Kasumi-1 (cell line): ENCODE measurements at regions not wholly inside any gene's neighbourhood (a gene's known extent, or its start where the extent isn't known, plus 50 kb on each side); places are given as distances from the start of the nearest gene placed in this dataset.
"Not testable (repeated sequence)": the region's sequence is repeated elsewhere in the genome, so short reads cannot be mapped to it uniquely, and the experiment has no call there.

ENCODE experiments used
- DNase-seq, 2 experiments: peaks; one replicate each; lab custom pipeline; 2025; lab: John Stamatoyannopoulos, UW

DNA sequence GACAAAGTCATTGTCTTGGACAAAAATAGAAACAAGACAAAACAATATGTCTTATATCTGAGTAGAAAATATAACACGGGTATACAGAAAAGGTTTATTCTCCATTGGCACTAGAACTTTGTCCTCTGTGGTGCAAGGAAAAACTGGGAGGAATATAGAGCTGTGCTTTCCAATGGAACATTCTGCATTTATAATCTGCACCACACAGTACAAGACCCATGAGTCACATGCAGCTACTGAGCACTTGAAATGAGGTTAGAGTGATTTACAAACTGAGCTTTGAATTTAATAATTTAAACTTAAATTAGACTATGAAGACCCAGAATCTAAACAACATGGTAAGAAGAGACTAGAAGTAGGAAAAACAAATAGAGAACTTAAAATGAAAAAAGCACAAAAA is 86.1 kb downstream of the RAP2A start:
- no peak for DNase-seq

DNA sequence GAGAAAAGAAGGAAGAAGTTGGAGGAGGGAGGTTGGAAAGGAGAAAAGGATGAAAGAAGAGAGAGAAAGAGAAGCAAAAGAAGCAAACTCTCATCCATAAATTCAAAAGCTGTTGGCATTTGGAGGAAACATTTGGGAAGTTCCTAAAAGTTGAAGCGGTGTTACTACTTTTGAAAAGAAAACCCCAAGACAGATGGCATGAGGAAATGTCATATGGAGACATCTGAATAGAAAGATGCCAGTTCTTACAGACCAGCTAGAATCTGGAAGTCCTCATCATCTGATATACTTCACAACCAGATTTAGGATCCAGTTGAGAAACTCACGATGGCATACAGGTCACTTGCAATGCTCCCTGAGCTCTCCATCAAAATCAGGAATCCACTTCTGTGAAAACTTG is 86.9 kb downstream of the RAP2A start:
- no peak for DNase-seq

DNA sequence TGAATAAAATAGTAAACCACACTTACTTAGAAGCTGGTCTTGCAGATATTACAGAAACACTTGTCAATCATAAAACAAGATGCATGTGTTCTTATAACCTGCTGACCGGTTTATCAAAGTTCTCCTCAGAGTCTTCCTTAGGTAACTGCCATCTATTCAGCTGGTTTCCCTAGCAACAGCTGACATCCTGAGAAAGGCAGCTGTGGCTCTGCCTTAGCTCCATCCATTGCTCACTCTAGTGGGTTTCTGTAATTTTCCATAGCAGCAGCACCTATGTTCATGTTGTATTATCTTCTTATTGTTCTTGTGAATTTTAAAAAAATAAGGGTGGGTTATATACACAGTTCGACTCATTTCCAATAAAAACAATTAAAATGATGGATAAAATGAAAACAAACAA is 87.8 kb downstream of the RAP2A start:
- no peak for DNase-seq

DNA sequence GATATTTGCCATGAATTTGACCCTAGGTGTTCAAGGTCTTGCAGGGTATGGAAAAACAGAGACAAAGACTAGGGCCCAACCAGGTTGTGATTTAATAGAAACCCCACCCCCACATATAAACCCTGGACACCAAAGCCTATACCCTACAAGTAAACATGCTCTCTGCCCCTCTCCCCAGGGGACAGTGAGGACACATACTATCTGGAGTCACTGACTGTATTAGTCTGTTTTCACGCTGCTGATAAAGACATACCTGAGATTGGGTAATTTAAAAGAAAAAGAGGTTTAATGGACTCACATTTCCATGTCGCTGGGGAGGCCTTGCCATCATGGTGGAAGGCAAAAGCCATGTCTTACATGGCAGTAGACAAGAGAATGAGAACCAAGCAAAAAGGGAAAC is 88.3 kb downstream of the RAP2A start:
- DNase-seq = no peak

DNA sequence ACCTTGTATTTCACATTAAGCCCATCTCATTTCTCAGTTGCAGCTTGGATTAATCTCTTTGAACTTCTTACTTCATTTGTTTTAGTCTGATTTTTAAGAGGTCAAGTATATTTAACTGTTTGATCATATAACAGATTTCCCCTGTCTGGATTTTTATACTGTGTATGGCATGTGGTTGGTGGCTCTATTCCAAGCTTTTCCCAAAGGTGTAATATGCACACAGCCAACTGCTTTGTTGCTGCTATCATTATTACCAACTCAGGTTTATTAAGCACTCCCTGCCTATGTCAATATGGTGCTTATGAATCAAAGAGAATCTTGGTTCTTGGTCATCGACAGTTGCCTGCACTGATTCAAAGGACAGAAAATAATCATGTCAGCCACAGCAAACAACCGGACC is 92.6 kb downstream of the RAP2A start:
- no peak for DNase-seq

DNA sequence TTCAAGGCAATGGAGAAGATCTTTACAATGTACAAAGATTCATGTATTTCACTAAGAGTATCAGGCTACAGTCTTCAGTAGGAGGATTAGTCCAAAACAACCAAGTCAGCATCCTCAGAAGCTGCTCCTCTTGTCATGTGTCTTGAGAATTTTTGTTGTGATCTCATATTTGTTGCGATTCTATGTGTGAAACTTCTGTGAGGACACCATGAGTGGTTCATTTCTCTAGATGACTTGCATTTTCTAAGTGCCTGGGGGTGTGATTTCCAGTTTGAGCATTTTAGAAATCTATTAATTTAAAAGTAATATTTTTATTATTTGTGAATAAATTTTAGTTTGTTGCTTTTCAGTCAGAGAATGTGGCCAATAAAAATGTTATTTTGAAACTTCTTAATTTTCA is 94.5 kb downstream of the RAP2A start:
- no peak for DNase-seq

DNA sequence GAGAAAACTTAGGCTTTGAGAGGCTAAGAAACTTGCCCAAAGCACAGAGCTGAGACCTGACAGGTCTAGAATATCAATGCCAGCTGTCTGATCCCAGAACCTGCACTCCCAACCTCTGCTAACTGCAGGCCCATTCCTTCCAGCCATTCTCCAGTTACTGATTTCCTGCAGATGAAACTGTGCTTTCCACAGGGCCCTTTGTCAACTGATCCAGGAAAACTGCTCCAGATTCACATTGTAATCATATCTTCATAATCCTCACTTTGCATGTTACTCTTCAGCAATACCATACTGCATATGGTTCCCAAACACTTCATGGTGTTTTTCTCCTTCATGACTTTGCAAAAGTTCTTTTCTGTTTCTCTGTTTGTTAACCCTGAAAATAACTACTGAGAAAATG is 100.6 kb downstream of the RAP2A start:
- no peak for DNase-seq

DNA sequence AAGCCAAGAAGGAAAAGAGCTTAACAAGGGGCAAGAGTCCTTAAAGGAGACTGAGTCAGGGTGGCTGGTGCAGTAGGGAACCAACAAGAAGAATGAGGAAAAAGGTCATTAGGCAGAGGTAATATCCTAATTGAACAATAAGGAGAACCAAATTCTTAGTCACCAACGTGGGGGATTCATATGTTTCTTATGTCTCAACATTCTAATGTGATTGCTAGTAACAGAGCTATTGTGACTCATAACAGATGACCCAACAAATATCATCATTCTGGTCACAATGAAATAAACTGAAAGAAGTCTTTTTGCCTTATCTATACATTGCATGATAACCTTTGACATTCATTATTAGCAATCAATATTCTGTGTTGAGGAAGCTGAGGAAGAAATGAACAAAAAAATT is 101.6 kb downstream of the RAP2A start:
- no peak for DNase-seq

DNA sequence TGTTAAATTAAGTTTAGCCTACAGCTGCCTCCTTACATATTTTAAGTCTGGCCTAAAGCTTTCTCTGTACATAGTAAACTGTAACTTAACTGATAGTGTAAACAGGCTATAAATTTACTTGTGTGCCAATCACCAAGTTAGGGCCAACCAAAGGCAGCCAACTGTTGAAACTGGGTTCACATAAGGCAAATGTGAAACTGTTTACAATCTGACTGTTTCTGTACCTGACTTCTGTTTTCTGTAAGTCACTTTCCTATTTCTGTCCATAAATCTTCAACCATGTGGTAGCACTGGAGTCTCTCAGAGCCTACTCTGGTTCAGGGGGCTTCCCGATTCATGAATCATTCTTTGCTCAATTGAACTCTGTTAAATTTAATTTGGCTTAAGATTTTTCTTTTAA is 103.1 kb downstream of the RAP2A start:
- DNase-seq = no peak

DNA sequence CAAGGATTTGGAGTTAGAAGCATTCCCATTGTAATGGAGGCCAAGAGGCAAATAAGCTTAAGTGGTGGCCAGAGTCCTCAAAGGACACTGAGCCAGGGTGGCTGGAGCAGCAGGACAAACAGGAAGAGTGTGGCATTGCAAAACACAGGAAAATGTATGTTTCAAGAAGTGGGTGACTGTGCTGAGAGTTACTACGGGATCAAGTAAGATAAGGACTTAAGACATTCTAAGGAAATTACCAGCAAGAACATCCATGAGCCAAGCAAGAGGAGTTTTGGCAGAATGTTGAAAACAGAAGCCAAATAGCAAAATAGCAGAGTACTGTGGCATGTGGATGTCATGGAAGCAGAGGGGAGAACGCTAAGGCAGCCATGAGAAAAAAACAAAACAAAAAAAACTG is 104.2 kb downstream of the RAP2A start:
- DNase-seq = no peak

DNA sequence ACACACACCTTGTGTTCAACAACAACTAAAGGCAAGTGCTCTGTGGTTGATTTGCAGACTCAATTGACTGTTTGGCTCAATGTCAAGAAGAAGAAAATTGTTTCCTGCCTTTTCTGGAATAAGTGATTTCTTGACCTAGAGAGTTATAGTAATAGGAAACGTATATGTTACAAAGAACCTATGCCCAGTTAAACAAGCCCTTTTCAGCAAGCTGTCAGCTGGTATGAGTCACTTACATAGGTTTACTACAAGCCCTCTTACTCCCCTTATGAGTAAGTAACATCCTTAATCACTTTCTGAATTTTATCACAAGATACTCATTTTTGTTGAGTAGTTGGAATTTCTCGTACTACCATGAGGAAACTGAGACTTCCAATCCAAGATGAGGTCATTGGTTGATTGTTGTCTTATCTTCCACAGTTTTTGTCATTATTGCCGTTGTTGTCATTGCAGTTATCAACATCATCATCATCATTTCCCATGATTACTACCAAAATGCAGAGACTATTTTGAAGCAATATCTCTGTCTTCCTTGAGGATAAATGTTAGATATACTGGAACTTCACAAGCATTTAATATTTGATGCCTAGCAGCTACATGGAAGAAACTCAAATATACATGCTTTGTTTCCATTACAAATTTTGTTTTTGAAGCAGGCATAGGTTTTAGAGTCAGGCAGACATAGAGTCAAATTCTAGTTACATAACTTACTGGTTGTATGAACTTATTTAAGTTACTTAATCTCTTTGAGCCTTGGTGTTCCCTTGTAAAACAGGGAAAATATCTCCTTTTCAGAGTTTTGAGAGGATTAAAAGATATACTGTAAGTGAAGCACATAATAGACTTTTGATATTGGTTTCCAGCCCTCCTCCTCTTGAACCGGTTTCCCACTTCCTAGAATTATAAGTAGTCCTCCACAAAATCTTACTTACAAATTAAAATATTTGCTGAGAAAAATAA is 106.0 kb downstream of the RAP2A start:
- no peak for DNase-seq

DNA sequence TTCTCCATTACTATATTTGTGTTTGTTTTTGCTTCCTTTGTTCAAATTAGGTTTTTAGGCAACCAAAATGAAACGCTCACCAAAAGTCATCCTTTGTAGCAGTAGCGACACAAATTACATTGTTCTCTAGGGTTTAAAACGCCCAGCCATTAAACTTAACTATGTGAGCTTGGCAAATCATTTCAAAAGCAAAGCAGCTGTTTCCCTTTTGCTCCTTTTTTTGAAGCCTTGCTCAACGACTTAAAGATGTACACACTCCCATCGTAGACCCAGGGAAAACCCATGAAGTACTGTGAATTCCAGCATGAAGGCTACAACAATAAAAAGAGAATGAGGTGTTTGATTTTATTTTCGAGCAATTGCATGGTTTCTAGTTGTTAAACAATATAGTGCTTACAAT is 106.7 kb downstream of the RAP2A start:
- no peak for DNase-seq

DNA sequence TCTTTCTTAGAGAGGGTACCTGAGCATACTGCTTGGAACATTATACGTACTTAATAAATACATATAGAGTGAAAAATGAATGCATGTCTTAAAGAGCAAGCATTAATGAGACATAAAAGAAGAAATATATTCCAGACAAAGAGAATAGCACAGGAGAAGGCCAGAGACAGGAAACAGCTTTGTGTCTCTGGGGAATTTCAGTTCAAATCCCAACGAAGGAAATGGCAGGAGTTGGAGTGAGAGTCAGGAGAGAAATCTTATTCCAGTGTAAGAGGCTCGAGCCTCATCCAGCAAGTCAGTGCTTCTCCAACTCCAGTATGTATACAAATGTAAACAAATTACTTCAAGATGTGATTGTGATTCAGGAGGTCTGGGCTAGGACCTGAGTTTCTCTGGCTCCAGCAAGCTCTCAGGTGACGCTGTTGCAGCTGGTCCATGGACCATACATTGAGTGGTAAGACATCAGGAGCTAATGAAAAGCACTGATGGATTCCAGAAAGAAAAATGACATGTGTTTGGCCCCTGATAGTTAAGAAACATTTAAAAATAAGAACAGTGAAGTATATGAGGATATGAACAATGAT is 108.2 kb downstream of the RAP2A start:
- no peak for DNase-seq

DNA sequence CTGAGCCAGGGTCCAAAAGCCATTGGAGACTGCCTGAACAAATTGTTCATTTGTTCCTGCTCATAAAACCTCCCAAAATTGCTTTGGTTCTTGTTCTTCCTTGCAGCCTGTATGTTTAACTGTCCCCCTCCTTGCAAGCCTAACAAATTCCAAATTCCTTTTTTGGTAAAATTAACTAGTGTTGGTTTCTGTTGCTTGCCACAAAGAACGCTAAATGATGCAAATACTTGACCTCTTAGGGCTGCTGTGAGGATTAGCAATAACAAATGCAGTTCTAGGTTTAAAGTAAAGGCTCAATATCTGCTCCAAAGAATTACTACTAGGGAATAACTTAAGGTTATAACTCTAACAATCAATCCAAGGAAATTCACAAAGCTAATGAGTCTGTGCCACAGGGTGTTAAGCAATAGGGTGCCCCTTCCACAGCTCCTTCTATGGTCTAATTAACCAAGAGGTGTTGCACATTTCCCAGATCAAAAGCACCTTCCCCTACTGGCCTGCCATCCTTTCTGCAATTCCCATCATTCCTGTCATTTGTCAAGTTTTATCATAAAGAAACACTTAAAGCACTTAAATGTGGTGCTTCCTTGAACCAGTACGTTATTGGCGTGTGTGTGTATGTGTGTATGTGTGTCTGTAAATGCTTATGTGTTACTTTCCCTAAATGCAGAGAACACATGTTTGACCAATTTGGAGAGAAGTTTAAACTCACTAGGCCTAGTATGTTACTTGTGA is 110.2 kb downstream of the RAP2A start:
- no peak for DNase-seq

DNA sequence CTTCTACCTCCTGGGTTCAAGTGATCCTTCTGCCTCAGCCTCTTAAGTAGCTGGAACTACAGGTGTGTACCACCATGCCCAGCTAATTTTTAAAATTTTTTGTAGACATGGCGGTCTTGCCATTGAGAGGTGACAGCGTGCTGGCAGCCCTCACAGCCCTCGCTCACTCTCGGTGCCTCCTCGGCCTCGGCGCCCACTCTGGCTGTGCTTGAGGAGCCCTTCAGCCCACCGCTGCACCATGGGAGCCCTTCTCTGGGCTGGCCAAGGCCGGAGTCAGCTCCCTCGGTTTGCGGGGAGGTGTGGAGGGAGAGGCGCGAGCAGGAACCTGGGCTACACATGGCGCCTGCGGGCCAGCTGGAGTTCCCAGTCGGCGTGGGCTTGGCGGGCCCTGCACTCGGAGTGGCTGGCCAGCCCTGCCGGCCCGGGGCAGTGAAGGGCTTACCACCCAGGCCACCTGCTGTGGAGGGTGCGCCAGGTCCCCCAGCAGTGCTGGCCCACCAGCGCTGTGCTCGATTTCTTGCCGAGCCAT is 111.1 kb downstream of the RAP2A start:
- DNase-seq = not testable (repeated sequence)

DNA sequence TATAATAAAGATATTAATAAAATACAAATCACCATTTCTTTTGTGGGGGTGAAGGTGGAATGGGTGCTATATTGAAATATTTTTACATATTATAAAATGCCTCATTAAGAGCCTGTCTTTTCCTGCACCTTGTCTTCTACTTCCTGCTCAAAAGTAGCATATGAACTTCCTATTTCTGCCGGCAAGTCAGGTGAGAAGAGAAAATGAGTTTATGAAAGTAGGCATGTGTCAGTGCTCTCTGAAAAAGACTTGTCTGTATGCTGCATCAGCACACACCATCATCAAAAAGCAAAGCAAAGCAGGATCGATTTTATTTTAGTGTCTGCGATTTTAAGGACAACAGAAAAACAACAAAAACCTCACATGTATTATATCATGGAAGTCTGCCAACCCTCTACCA is 114.2 kb downstream of the RAP2A start:
- DNase-seq = no peak

DNA sequence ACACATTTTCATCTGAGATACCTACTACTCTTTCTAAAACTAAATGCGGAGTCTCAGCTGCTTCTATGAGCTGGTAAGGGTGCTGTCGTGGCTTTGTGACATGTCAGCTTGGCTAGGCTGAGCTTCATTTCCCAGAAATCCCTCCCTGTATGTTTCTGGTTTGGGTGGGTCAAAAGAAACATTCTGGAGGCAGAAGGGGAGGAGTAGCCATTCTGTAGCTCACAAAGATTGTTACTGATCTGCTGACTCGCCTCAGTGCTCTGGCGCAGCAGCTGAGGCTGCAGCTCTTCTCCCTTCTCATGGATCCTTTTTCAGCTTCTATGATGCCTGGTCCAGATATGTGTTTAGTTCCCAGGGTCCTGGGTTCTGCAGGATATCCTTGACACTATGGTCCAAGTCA is 114.7 kb downstream of the RAP2A start:
- DNase-seq = no peak

DNA sequence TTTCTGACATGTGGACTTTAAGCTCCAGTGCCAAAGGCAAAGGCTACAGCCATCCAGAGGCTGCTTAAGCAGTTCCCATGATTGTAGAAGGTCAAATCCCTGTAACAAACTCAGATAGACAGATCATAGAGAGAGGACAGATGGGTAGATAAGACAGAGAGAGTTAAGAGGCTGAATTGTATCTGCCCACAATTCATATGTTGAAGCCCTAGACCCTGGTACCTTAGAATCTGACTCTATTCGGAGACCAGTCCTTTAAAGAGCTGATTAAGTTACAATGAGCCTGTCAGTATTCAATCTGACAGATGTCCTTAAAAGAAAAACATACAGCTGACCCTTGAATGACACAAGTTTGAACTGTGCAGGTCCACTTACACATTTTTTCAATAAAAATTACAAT is 115.2 kb downstream of the RAP2A start:
- DNase-seq = no peak

DNA sequence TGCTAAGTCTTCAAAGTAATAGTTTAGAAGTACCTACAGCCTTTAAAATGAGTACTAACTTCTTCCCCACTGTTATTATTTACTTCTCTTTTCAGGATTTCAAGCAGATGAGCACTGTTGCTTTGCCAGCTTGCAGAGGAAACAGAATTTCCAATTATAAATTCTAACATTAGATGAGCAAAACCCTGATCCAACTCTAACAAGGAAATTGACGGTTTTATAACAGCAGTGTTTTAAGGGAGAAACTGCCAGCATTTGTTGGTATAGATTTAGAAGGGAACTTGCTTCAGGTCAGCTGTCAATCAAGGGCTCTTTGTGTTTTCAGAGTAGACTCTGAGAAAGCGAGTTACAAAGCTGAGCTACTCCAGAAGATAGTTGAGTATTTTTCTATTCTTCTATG is 120.5 kb downstream of the RAP2A start:
- DNase-seq = no peak

DNA sequence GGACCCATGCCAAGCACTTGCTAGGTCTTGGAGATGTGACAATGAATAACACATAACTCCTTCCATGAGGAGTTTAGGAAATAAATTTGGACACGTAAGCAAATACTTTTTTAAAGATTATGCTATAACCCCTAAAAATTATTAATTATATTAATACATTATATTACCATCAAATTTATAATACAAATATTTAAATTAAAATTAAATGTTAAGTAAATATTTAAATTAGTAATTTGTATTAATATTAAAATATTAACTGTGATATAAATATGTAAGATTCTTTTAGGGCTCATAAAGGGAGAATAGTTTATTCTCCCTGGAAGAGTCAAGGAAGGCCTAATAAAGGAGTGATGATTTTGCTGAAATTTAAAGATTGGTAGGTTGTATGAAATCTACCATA is 121.1 kb downstream of the RAP2A start:
- DNase-seq = no peak

DNA sequence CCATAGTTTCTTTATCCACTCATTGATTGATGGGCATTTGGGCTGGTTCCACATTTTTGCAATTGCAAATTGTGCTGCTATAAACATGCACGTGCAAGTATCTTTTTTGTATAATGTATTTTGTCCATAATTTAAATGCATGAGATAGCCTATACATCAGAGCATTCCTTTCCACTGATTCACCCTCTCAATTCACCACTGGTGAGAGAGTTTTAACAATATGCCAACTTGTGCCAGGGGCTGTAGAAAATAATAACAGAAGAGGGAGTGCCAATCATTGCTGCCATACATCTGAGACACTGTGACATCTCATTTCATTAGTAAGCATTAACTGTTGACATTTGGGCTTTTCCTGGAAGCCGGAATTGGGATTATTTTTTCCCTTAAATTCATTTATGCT is 125.1 kb downstream of the RAP2A start:
- DNase-seq = no peak

DNA sequence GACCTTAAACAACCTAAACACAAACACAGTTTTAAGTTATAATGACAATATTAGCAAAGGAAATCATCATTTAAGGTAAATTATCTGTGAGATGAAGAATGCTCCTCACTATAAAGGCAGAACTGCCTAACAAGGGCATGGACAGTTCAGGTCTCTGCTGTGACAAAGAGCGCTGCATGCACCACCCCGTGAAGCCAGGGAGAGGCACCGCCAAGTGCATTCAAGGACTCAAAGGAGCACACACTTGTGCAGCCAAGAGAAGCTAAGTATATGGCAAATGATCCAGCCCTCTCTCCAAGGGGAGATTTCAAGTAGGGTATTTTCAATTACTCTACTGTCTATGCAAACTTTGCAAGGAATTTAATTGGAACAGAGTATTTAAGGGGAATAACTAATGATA is 126.0 kb downstream of the RAP2A start:
- no peak for DNase-seq

DNA sequence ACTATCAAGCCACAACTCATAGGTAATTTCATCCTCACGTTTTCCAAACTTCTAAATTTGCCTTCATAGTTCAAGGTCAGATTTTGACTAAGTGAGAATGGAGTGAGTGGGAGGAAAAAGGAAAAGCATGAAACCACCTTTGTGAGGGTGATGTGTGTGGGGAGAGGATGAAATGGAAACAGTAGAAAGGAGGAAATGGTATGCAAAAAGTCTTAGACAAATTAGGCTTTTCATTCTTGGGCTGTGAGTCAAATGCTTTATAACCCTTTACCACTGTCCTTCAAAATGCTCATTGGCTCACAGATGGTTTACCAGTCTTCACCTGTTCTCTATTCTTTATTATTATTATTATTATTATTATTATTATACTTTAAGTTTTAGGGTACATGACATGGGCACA is 127.2 kb downstream of the RAP2A start:
- DNase-seq = no peak
